ENCODE measurements at regions not wholly inside any gene's neighbourhood (a gene's known extent, or its start where the extent isn't known, plus 50 kb on each side); places are given as distances from the start of the nearest gene placed in this dataset.

GRCh38 chr12:30323008-30323407 lies 372.7 kb downstream of the IPO8 start:
- no peak for TF ChIP-seq CTCF (IDR thresholded peaks at IDR 0.05)
- TF ChIP-seq POLR2A (IDR thresholded peaks at IDR 0.05) = no peak
- TF ChIP-seq POLR2AphosphoS5 (IDR thresholded peaks at IDR 0.05) = no peak

All from breast epithelium (tissue), 3 donors.